ENCODE measurements at regions not wholly inside any gene's neighbourhood (a gene's known extent, or its start where the extent isn't known, plus 50 kb on each side); places are given as distances from the start of the nearest gene placed in this dataset.

DNA sequence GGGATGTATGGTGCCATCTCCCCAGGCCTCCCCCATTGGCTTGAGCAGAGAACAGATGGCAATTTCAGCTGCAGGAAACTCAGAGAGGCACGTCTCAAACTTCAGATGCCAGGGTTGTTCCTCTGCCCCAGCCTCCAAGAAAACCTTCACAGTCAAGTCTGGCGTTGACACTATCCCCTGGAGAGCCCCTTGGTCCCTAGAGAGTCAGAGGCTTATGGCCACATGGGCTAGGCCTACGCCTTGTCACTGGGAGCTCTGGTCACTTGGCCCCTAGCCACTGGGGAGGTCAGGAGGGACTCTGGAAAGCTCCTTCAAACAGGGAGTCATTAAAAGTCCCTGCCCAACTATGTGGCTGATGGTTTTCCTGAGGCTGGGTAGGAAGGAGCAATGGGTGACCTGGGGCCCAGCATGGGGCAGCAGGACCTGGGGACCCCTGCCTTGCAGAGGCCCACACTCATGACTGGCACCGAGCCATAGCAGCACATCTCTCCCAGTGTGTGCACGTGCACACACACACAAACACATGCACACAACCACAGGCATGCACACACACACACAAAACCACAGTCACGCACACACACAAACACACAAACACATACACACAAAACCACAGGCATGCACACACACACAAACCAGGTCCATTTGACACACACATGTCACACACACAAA is 144.2 kb downstream of the GADD45G start:
- no peak for FAIRE-seq

DNA sequence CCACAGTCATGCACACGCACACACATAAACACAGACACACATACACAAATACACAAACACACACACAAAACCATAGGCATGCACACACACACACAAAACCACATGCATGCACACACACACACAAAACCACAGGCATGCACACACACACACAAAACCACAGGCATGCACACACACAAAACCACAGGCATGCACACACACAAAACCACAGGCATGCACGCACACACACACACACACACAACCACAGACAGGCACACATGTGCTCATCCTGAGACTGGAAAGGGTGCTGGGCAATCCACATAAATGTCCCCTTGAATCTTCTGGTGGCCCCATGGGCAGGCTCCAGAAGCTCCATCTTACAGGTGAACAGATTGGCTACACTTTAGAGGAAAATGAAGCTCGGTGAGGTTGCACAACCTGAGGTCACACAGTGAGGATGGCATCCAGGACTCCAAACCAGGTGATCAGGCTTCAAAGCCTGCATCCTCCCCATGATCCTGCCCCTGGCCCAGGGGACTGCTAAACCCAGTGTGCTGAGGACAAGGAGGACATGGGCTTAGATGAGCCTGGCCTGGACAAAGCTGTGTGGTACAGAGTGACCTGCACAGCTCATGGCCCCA is 144.8 kb downstream of the GADD45G start:
- FAIRE-seq, result no peak

DNA sequence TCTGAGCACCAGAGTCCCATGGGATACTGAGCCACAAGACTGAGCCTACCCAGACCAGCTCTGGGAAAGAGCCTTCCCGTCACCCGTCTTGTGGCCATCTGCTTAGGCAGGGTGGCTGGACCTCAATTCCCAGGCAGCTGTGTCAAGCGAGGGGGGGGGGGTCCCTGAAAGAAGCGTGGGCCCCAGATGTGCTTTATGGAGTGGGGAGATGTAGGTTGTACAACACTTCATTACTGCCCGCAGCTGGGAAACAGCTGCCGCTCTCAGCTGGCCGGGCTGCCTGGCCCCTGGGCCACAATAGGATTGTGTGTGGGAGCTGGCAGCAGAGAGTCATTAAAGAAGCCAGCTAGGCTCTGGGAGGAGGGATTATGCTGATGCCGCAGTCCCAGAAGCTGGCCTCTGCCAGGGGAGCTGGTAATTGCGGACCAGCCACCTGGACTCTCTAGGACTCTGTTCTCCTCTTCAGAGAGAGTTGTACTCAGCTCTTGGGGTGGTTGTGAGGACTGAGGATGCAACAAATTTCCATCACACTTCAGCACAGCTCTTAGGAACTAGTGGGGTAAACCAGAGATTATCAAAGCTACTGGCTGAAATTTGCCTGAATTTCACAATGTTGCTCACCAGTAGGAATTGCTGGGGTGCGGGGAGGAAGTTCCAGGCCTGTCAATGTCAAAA is 145.4 kb downstream of the GADD45G start:
- FAIRE-seq, result peak; percentile 26

DNA sequence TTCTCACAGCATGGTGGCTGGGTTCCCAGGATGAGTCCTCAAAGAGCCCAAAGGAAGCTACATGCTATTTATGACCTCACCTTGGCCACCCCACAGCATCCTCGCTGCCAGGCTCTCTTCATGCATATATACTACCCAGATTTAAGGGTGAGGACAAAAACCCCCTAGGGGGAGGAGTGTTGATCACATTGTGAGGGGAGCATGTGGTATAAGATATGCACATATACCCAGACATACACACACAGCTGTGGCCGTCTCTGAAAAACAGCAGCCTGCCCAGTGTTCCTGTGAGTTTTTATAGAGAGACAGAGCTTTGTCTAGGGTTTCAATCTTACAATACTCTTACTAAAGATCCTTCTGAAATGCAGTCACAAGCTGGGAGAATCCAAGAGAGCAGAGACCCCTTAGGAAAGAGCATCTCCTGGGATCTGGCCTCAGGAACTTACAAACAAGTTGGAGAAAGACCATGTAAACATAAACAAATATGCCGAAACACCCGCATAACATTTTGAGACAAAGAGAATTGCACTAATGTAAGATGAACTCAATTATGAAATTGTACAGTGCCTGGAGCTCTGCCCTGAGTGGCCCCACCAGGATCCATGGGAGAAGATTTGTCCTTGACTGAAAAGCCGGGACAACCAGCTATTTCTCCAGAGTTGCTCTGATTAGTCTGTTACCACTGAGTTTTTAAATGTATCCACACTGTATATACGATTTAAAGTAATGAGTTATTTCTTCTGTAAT is 146.4 kb downstream of the GADD45G start:
- FAIRE-seq, result peak; percentile 51

DNA sequence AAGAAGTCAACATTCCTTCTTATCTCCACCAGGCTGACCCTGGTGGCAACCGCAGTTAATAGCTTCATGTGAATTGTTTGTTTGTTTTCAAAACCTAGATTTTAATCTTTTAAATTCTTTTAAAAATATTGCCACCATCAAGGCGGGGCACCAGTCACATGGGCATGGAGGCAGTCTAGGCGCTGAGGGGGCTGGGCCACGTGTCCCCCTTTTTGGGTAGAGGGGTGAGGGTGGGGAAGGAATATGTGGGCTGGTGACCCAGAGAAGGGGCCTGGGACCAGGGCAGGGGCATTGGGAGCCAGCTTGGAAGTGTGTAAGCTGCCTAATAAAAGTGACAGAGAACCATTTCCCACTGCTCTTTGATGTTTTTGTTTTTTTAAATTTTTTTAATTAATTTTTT is 147.3 kb downstream of the GADD45G start:
- no peak for FAIRE-seq

DNA sequence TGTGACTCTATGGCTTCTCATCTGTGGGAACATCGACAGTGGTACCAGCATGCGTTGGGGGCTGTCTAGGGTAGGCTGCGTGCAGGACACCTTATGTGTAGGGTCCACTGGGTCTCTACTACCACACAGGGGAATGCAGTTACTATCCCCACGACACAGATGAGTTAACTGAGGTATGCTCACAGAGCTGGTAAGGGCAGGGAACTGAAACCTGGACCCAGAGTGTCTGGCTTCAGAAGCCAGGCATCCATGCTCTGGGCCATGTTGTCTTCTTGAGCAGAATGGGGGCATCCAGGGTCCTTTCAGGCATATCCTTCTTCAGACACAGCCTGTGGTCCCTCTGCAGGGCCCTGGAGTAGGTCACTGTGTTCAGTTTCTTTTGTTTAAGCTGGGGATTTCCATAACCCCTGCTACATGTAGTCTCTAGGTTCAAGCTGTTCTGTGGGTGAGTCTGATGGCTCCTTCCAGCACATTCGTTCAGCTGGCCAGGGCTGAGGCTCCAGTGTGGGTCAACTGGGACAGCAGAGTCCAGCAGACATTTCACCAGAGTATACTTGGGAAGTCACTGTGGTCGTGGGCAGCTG is 148.8 kb downstream of the GADD45G start:
- FAIRE-seq, result no peak

DNA sequence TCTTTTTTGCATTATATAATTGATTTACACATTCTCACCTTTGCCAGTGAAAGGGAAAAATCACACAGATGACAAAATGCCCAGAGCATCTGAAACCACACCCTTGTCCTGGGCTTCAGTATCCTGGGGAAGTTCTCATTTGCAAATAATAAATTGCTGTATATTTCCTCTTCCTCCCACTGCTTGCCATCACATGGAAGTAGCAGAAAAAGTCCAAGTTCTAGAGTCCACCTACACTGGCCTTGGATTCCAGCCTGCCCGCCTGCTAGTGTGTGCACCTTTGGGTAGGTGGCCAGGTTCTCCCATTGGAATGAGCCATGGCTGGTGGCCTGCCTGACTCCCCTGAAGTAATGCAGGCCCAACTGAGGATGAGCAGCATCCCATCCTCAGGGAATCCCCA is 149.4 kb downstream of the GADD45G start:
- no peak for FAIRE-seq

DNA sequence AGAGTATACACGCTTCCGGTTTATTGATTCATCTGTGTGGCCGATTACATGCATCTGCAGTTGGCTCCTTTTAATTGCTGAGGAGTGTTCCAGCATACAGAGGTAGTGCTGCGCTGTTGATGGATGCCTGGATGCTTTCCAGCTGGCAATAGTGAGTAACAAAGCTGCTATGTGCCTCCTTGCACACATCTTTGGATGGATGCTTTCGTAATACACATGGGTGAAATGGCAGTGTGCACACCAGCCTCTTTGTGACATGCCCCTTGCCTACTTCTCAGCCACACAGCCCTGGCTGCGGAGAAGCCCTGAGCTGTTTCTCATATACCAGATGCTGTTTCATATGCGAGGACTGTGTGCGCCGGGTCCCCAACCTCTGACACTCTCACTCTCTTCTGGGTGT is 151.0 kb downstream of the GADD45G start:
- FAIRE-seq, result no peak

DNA sequence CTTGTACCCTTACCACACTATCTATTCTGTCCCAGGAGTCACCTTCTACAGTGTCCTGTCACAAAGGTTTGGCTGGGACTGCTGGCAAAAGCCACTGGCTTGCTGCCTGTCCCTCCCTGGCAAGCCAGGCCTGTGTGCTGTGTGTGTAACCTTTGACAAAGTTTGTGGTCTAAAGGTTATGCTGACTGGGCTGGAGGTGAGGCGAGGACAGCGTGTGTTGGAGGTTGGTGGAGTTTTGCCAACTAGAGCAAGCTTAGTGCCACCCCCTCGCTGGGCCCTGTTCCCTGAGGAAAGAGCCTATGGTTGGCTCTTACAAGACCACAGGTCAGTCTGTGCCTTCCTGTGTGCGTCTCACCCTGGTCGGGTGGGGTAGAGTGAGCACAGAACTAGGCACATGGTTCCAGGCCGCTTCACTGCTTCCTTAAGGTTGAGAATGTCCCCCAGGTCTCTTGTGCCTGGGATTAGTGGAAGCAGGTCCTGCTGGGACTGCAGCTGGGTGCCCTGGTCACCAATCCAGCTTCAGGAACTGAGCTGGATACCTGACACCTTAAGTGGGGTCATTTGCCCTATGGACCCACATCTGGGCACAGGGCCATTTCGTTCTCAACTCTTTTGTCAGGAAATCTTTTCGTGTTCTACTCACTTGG is 152.2 kb downstream of the GADD45G start:
- no peak for FAIRE-seq

DNA sequence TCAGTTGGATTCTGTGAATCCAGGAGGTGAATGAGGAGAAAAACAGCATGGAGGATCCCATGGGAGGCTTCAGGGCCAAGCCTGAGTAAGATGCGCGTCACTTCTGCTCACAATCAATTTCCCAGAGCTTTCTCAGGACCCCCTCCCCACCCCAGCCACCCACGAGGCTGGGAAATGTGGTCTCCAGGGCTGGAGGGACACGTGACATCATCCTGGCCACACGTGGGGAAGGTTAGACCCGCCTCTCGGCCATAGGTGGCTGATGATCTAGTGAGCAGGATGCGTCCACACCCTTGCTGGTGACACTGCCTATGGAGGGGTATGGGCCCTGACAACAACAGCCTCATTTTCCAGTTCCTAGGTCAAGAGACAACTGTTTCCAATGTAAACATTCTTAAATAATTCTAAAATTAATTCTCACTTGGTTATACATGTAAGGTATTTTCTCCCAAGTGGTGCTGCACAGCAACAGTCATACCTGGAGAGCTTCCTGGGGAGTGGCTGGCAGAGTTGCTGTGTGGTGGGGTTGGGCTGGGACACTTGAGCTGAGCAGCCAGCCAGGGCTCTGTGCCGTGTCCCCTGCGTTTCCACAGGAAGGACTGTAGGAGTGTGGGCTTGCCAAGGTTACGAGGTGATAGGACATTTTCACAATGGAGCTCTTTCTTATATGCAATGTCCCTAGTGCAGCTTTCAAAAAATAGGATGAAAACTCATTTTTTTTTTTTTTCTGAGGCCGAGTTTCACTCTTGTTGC is 153.1 kb downstream of the GADD45G start:
- FAIRE-seq, result no peak

DNA sequence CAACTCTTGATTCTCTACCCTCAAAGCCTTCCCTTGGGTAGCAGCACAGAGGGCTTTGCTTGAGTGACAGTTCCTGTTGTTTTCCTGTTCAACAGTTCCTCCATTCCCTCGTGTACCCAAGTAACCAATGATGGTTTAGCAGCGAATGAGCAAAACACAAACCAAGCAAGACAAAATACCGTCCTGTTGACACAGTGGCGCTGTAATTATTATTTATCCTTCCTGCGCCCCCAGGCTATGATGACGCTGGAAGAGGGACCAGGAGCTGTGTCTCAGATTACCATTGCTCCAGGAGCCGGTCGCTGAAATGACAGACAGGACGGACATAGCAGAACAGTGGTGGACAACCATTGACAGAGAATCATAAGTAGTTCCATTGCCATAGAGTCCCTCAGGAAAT is 154.8 kb downstream of the GADD45G start:
- no peak for FAIRE-seq

DNA sequence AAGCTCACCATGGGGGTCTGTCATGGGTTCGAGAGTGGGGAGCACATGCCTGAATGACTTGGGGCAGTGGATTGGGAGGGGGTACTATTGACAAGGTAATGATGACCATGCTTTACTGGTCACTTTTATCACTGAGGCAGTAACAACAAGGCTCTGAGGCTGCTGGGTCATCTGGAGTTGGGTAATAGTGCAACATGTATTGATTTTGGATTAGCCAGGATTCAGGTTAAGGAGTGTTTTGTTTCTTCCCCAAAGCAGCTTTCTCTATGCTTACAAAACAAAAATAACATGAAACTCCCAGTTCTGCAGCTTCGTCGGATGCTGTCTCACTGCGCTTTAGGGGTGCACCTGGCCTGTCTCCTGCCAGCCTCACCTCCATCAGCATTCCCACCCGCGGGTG is 155.3 kb downstream of the GADD45G start:
- no peak for FAIRE-seq

DNA sequence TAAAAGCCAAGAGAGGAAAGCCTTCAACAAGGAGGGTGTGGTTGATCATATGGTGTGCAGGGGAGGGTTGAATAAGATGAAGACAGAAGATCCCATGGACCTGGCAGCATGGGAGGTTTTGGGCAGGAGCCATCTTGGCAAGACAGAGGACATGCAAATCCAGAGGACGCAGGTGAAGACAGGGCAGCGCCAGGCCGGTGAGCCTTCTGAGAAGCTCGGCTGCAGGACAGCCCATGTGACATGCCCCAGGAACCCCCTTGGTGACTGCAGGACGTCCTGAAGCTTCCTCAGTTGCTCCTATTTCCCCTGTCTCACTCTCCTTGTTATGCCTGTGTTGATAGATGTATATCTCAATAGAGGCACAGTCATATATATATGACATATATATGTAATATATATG is 159.4 kb downstream of the GADD45G start:
- FAIRE-seq, result no peak

DNA sequence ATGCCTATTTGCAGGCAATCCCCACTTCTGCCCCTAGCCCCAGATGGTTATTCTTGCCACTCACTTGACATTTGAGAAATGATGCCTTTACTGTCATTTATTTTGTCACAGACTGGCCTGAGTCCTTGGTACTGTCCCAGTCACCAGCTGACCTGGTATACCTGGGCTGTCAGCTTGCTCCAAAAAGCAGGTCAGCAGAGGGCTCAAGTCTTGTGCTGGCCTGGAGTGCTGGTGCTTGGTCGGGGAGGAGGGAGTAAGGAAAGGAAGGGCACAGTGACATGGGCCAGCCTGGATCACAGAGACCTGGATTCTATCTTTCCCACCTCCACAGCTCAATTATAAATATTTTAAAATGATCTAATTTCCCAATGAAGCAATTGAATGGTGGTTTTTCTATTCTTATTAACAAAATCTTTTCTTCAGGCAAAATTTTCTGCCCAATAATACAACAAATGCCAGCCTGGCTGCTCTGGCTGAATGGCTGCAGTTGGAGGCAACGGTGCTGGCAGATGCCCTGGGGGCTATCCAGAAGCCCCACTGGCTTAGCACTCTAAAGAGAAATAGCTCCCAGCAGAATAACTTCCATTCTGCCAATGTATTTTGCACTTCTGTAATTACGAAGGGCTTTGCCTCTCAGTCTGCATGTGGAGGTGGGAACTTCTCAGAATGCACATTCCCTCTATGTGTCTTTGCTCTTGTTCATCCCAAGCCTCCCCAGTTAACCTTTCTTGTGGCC is 160.6 kb downstream of the GADD45G start:
- no peak for FAIRE-seq

DNA sequence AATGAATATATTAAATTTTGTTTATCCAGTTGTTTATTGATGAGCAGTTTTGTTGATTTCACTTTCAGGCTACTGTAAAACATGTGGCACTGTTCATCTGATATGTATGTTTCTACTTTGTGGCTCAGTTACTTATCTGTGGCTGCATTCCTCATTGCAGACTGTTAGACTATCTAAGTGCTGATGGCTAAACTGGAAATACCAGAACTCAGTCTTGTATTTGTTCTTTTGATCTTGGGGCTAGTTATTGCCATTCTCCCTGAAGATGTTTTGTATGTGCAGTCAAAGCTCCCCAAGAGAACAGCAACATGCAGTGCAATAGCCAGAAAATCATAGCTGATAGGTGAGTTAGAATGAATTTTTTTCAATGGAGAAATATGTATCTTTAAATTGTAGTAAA is 162.2 kb downstream of the GADD45G start:
- FAIRE-seq, result no peak

DNA sequence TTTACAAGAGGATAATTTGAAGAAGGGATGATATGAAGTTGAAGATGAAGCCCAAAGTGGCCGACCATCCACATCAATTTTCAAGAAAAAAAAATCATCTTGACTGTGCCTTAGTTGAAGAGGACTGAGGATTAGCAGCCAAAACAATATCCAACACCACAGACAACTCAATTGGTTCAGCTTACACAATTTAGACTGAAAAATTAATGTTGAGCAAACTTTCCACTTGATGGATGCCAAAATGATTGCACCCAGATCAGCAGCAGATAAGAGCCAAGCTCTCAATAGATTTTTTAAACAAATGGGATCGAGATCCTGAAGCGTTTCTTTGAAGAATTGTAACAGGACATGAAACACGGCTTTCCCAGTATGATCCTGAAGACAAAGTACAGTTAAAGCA is 163.2 kb downstream of the GADD45G start:
- FAIRE-seq, result no peak

DNA sequence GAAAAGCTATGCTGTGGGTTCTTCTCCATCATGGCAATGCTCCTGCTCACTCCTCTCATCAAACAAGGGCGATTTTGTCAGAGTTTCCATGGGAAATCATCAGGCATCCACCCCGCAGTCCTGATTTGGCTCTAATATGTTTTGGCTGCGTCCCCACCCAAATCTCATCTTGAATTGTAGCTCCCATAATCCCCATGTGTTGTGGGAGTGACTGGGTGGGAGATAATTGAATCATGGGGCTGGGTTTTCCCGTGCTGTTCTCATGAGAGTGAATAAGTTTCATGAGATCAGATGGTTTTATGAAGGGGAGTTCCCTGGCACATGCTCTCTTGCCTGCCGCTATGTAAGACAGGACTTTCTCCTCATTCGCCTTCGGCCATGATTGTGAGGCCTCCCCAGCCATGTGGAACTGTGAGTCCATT is 163.8 kb downstream of the GADD45G start:
- no peak for FAIRE-seq

DNA sequence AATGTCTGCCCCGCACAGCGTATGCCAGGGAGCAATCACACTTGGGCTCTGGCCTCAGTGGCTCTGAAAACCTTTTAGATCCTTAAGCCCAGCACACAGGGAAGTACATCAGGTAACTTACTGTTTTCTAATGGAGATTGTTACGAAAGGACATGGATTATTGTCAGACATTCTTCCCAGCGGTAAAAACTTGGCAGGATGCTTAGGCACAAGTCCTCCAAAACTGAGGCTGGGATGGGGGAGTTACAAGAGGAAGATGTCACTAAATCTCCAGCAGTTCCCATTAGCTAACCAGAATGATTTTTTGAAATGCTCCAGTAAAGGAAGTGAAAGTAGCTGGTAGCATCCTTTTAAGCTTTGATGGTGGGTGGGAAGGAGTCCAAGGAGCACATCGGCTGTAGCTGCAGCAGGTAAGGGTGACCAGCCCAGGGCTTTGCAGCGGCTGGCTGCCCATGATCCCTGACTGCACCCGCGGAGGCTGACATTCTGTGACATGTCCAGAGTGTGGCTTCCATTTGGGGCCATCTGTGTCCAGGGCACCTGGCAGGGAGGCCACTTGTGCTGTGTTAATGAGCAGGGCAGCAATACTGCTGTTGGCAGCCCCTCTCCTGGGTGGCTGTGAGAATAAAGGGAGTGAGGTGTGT is 165.8 kb downstream of the GADD45G start:
- FAIRE-seq, result no peak

DNA sequence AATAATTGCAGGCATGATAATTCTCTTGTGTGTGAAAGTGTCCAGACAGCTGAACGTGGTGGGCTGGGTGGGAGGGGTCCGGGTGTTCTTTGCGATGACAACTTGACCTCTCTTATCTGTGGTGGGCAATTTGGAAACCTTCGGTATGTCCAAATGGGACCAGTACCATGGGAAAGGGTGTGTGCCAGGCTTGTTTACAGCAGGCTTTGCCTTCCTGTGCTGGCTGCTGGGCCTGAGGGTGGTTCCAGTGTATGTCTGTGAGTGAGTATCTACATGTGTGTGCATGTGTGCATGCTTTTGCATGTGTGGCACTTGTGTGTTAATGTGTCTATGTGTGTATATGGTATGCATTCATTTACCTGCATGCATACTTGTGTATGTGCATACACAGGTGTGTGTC is 166.4 kb downstream of the GADD45G start:
- no peak for FAIRE-seq

DNA sequence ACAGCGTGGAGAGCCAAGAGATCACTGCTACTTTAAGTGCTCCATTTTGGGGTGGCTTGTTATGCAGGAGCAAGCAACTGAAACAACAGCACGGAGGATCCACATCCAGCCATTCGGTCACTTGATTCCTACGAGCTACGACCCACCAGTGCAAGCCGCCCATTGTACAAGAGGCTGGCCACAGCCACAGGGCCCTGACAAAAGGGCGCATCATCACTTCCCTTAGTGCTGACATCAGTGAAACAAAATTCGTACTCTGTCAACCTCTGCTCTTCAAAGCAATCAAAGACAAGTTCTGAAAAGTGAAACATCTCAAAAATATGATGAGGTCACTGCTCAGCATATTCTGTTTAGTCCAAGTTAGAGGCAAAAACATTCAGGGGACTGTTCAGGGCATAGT is 168.4 kb downstream of the GADD45G start:
- no peak for FAIRE-seq
